ENCODE measurements at regions not wholly inside any gene's neighbourhood (a gene's known extent, or its start where the extent isn't known, plus 50 kb on each side); places are given as distances from the start of the nearest gene placed in this dataset.

DNA sequence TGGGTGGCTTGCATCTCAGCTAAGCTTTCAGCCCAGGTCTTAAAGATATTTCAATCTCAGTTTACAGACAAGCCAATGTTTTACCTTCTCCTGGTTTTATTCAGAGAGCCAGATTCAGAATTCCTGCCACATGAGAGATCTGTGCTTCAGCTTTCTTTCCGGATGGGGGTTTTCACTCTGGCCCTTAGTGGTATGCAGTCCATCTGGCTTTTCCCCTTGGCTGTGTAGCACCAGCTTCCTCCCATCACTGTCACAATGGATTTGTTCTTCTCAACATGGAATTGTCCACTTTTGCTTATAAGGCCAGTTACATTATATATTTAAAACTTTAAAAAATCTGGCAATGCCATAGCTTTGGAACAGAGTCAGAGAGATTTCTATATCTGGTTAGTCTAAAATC is 303.9 kb downstream of the ETS1 start:
- TF ChIP-seq, protein P1, sequence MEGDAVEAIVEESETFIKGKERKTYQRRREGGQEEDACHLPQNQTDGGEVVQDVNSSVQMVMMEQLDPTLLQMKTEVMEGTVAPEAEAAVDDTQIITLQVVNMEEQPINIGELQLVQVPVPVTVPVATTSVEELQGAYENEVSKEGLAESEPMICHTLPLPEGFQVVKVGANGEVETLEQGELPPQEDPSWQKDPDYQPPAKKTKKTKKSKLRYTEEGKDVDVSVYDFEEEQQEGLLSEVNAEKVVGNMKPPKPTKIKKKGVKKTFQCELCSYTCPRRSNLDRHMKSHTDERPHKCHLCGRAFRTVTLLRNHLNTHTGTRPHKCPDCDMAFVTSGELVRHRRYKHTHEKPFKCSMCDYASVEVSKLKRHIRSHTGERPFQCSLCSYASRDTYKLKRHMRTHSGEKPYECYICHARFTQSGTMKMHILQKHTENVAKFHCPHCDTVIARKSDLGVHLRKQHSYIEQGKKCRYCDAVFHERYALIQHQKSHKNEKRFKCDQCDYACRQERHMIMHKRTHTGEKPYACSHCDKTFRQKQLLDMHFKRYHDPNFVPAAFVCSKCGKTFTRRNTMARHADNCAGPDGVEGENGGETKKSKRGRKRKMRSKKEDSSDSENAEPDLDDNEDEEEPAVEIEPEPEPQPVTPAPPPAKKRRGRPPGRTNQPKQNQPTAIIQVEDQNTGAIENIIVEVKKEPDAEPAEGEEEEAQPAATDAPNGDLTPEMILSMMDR (IDR thresholded peaks at IDR 0.05): no peak
- TF ChIP-seq POLR2A (IDR thresholded peaks at IDR 0.05): no peak
- no peak for DNase-seq
- H3K36me3 ChIP-seq: no peaks in the 10 kb centered on the region
- H3K9me3 ChIP-seq: no peaks in the 10 kb centered on the region
- no peaks in the 10 kb centered on the region for H3K27me3 ChIP-seq
- intact Hi-C loops (cut with DNase I; ENCODE audit: low total_unique reads): no loop called here
- no peak overlapping the region for H3K4me3 ChIP-seq
- H3K4me1 ChIP-seq: peaks cover 0 to 8% of the 10 kb centered on the region in 2 donors
- H3K27ac ChIP-seq: no peak overlapping the region

DNA sequence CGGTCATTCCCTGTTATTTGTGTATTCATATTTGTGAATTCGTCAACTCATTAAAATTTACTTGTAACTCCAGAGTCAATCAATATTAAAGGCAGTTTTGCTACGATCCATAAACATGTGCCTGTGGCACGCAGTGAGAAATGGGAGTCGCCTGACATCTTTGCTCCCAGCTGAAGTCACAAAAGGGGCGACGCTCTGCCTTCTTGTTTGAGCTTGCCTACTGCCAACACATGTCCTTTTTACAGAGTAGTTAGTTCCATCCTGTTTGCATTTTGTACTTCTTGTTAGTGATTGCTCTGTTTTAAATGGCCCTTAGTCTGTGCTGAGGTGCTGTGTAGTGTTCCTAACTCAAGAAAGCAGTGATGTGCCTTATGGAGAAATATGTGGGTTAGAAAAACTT is 305.3 kb downstream of the ETS1 start:
- no peak for DNase-seq
- intact Hi-C loops (cut with DNase I; ENCODE audit: low total_unique reads): no loop called here
- Histone ChIP-seq H3K36me3 (no peaks in the 10 kb centered on the region), H3K27me3 (no peaks in the 10 kb centered on the region), H3K4me3 (no peak overlapping the region), H3K27ac (no peak overlapping the region), H3K9me3 (no peaks in the 10 kb centered on the region), H3K4me1 (peaks cover 0 to 8% of the 10 kb centered on the region in 2 donors)
- TF ChIP-seq POLR2A (IDR thresholded peaks at IDR 0.05): no peak
- TF ChIP-seq, protein P1 (IDR thresholded peaks at IDR 0.05): no peak

DNA sequence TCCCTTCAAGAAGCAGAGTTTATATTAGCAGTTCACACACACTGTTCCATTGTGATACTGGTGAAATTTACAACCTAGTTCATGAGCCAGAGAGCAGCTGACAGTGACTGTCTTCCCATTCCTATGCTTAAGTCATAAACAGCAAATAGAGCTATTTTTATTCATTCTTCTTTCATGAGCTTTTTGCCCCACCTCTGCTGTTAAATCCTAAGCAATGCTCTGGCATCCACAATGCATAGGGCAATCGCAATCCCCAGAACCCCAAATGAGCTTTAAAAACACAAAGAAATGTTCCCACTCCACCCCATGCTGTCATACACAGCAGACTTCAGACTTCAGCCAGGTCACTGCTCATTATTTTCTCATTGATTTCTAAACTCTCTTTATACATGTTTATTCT is 307.5 kb downstream of the ETS1 start:
- Histone ChIP-seq H3K9me3 (no peaks in the 10 kb centered on the region), H3K27ac (no peak overlapping the region), H3K4me3 (no peak overlapping the region), H3K27me3 (no peaks in the 10 kb centered on the region), H3K36me3 (no peaks in the 10 kb centered on the region), H3K4me1 (peaks cover 0 to 8% of the 10 kb centered on the region in 2 donors)
- TF ChIP-seq, protein P1 (IDR thresholded peaks at IDR 0.05): no peak
- TF ChIP-seq POLR2A (IDR thresholded peaks at IDR 0.05): no peak
- intact Hi-C loops (cut with DNase I; ENCODE audit: low total_unique reads): no loop called here
- no peak for DNase-seq

DNA sequence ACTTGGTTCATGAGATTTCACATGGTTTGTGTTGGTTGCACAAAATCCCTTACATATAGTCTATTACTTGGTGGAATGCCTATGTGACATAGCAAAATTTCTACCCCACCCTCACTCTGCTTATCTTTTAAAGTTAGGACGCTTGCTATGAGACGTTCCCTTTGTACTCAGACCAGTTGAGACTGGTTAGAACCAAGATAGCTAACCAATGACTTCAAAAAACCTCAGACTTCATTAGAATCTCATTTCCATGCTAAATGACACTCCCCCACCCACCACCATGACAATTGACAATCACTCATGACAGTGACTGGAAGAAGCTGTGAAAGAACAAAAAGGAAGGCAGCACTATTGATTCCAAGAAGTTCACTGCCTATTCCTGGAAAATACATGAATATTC is 313.6 kb downstream of the ETS1 start:
- H3K36me3 ChIP-seq: no peaks in the 10 kb centered on the region
- DNase-seq: no peak
- H3K27me3 ChIP-seq: no peaks in the 10 kb centered on the region
- no peak overlapping the region for H3K4me3 ChIP-seq
- TF ChIP-seq, protein P1 (IDR thresholded peaks at IDR 0.05): no peak
- no peak for TF ChIP-seq POLR2A (IDR thresholded peaks at IDR 0.05)
- H3K27ac ChIP-seq: no peak overlapping the region
- intact Hi-C loops (cut with DNase I; ENCODE audit: low total_unique reads): no loop called here
- H3K4me1 ChIP-seq: no peaks in the 10 kb centered on the region
- no peaks in the 10 kb centered on the region for H3K9me3 ChIP-seq

DNA sequence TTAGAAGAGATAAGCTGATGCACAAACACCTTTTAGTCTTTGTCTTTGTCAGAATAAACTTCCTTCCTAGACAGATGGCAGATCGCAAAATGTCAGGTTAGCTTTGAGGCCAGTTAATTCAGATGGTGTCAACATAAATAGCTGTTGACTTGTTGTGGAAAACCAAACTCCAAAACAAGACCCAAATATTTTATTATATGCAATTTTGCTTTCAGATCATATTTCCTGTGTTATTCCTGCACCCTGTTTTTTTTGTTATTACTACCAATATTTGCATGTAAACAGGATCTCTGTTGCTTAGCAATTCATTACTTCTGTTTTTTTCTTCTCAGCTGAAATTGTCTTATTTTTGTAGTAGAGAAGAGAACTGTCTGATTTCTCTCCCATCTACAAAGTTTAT is 316.0 kb downstream of the ETS1 start:
- TF ChIP-seq, protein P1 (IDR thresholded peaks at IDR 0.05): no peak
- no peak for TF ChIP-seq POLR2A (IDR thresholded peaks at IDR 0.05)
- intact Hi-C loops (cut with DNase I; ENCODE audit: low total_unique reads): no loop called here
- H3K4me3 ChIP-seq: no peak overlapping the region
- no peak overlapping the region for H3K27ac ChIP-seq
- H3K27me3 ChIP-seq: no peaks in the 10 kb centered on the region
- no peaks in the 10 kb centered on the region for H3K36me3 ChIP-seq
- H3K4me1 ChIP-seq: no peaks in the 10 kb centered on the region
- H3K9me3 ChIP-seq: no peaks in the 10 kb centered on the region
- DNase-seq: no peak

Measured in uterus (tissue), 3 donors.